ENCODE measurements at regions not wholly inside any gene's neighbourhood (a gene's known extent, or its start where the extent isn't known, plus 50 kb on each side); places are given as distances from the start of the nearest gene placed in this dataset.
"Not testable (repeated sequence)": the region's sequence is repeated elsewhere in the genome, so short reads cannot be mapped to it uniquely, and the experiment has no call there.

DNA sequence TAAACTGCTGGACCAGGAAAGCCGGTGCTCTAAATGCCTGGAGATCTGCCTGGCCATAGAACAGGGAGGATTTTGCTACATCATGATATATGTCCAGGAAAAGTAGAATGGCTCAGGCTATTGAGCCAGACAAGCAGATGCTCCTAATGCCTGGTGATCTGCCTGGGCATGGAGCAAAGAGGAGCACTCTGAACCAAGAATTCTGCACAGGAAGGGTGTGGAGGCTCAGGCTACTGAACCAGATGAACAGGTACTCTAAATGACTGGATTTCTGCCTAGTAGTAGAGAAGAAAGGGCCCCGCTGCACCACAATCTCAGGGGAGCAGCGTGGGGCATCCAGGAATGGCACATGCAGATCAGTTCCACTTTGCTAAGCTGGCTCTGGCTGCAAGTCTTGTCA lies 607.9 kb downstream of the ANKRD50 start:
- no peak for DNase-seq (ENCODE audit: low read depth in 3 of 3)

DNA sequence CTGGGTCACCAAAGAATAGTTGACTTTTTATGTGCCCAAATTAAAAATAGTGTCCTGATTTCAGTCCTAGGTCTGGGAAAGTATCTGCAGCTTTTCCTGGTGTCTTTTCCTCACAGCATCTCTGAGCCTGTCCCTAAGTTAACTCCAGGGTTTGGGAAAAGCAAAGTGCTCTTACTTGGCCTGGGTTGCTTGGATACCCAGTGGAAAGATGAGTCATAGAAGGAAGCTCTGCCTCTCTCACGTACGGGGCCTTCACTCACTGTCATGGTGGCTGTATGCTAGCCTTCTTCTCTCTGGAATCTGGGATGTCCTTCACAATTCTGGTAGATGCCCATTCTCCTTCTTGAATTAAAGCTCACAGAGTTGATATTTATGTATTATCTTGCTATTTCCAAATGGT lies 607.3 kb downstream of the ANKRD50 start:
- DNase-seq (ENCODE audit: low read depth in 3 of 3) = no peak

DNA sequence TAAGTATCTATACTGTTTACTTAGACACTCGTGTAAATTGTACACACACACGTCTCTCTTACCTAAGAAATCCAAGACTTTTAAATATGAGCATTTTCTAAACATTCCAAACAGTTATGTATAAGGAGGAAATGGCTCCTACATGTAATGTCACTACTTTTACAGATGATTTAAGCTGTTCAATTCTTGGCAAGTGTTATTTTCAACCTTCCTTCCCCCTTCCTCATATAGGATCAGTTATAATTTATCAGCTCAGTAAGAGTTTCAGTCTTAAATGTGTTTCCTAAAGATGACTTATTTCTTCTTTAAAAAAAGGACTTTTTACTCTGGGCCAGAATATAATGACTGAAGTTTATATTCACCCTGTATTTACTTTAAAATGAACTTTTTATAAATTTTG lies 601.1 kb downstream of the ANKRD50 start:
- DNase-seq (ENCODE audit: low read depth in 3 of 3) = no peak

DNA sequence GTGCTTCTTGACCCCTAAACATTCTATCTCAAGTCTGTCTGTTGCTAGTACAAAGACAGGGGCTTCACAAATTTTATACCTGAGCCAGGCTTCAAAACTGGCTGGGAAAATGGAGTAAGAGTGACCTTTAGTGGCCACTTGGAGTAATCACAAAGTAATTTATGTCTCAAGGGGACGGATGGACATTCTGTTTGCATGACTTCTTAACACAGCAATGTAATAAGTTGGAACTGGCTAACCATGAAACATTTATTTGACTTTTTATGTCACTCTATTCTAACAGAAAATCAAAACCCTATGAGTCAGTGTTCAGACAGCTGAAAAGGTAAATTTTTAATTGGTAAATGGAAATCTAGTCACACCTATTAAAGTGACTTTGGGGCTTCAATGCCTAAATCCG lies 600.6 kb downstream of the ANKRD50 start:
- DNase-seq (ENCODE audit: low read depth in 3 of 3) = no peak

DNA sequence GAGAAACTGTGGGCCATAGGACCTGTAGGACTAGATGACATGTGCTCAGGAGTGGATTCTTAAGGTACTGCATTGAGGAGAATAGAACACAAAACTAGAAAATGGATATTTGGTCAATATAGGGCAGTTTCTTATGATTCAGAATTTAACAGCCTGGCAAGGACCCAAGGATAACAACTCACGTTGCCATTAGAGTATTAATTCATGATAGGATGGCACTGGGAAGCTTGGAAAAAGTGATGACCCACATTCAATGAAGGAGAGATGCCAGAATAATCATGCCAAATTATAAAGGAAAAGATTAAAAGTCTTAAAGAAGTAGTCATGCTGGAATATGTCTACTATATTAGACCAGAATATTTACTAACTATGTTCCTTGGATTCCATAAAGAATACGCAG lies 594.5 kb downstream of the ANKRD50 start:
- DNase-seq (ENCODE audit: low read depth in 3 of 3) = no peak

DNA sequence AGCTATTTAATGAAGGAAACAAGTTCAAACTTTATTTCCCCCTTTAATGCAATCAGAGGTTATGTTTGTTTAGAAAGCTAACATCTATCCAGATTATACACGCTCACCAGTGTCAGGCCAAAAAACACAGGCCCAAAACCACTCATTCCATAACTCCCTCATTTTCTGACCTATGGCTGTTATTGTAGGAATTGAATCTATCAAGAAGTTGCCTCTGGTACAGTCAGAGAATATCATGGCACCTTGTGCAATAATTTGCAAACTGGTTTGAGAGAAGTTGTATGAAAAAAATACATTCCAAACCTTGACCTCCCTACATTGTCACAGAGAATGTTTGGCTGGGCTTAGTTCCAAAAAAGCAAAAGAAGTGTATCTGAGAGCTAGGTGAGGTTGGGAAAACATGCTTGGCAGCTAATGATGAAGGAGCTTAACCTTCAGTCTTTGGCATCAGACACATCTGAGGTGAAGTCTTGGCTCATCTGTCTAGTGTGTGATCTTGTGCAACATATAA lies 591.0 kb downstream of the ANKRD50 start:
- DNase-seq (ENCODE audit: low read depth in 3 of 3) = no peak

DNA sequence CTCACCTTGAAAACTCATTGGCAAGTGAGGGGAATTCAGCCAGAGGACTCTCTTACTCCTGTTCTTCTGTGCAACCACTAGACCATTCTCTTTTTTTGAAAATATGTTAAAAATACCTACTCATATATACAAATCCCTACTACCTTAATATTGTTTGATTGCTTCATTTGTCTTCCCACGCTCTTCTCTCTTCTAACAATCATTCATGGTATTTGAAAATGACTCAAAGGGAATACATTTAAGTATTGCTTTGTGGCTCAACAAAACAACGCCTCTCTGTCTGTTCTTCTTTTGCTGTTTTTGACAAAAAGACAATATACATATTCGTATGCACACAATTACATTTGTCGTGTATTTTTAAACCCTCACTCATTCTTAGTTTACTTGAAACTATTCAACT lies 589.4 kb downstream of the ANKRD50 start:
- DNase-seq (ENCODE audit: low read depth in 3 of 3) = no peak

DNA sequence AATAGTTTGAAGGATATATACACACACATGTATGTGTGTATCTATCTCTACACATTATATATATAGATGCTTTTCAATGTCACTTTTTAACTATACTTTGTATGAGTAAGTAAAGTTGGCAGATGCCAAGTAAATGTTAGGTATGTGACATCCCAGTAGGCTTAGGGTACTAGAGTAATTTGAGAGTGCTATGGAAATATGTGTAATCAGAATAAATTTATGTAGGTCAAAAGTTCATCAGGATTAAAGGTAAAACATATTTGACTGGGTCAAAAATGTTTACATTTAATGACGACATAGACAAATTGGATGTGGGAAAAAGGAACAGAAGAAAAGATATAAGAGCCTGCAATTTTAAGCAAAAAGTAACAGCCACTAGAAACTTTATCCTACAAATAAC lies 588.8 kb downstream of the ANKRD50 start:
- DNase-seq (ENCODE audit: low read depth in 3 of 3) = no peak

DNA sequence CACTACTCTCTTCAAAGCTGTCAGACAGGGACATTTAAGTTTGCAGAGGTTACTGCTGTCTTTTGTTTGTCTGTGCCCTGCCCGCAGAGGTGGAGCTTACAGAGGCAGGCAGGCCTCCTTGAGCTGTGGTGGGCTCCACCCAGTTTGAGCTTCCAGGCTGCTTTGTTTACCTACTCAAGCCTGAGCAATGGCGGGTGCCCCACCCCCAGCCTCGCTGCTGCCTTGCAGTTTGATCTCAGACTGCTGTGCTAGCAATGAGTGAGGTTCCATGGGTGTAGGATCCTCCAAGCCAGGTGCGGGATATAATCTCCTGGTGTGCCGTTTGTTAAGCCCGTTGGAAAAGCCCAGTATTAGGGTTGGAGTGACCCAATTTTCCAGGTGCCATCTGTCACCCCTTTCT lies 581.2 kb downstream of the ANKRD50 start:
- not testable (repeated sequence) for DNase-seq (ENCODE audit: low read depth in 3 of 3)

DNA sequence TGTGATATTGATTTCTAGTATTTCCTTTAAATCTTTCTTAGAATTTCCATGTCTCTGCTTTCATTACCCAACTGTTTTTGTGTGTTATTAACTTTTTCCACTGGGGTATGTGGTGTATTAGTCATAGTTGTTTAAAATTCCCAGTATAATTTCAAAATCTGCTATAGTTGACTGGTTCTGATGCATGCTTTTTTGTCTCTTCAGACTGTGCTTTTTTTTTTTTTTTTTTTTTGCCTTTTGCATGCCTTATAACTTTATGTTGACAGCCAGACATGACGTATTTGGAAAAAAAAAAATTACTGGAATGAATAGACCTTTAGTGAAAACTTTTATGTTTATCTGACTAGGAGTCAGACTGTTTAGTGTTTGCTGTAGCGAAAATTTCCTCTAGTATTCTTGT lies 580.4 kb downstream of the ANKRD50 start:
- no peak for DNase-seq (ENCODE audit: low read depth in 3 of 3)

DNA sequence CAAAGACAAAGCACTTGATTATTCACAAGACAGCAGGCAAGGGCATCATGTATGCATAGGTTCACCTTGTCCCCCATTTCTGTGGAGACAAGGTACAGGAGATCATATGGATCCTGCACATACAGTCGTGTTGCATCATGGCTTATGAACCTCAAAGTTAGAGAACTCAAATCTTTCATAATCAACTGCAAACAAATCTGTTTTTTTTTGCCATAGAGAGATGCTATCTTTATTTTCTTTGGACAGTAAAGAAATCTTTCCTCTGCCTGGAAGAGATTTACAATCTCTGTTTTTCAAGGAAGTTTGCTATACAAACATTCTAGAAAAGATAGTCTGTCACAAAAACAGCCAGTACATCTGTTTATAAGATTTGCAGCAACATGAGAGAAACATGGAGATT lies 578.8 kb downstream of the ANKRD50 start:
- no peak for DNase-seq (ENCODE audit: low read depth in 3 of 3)

DNA sequence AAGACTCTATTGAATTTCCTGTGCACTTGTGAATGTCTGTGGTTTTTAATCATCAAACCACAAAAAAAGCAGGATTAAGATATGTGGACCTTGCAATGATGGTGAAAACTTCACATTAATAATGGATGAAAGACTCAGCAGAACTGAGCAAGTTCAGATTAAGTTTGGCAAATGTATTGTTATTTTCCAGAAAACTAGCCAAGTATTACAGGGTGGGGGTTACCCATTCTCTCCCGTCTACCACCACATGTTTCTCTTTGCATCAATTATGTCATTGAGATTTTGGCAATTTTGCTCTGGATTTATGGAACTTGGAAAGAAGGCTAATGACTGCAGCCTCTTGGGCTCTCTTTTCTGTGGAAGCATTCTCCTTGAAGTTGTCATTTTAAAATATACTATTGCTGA lies 577.1 kb downstream of the ANKRD50 start:
- no peak for DNase-seq (ENCODE audit: low read depth in 3 of 3)

DNA sequence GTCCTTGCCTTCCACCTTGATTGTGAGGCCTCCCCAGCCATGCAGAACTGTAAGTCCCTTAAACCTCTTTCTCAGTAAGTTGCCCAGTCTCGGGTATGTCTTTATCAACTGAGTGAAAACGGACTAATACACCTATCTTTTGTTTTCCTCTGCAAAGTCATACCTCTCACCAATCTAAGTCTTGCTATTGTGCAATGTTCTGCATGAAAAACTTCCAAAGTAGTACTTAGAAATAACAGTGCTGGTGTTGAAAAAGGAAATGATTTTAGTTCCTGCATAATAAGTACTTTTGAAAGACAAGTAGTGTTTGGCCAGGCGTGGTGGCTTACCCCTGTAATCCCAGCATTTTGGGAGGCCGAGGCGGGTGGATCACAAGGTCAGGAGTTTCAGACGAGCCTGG lies 573.5 kb downstream of the ANKRD50 start:
- no peak for DNase-seq (ENCODE audit: low read depth in 3 of 3)

DNA sequence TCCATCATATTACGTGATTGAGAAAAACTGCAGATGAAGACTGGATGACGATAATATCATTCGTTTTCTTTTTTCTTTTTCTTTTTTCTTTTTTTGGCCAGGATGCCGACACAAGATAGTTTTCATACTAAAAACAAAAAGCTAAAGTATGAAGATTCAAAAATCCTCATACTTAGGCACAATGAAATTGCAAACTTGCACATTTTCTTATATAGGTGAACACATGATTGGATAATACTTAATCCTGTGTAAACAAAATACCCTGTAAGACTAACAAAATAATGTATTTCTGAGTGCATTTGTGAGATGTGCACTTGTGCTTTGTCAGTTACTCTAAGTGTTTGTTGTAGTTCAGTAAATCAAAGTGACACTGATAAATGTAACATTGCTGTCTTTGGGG lies 568.9 kb downstream of the ANKRD50 start:
- no peak for DNase-seq (ENCODE audit: low read depth in 3 of 3)

DNA sequence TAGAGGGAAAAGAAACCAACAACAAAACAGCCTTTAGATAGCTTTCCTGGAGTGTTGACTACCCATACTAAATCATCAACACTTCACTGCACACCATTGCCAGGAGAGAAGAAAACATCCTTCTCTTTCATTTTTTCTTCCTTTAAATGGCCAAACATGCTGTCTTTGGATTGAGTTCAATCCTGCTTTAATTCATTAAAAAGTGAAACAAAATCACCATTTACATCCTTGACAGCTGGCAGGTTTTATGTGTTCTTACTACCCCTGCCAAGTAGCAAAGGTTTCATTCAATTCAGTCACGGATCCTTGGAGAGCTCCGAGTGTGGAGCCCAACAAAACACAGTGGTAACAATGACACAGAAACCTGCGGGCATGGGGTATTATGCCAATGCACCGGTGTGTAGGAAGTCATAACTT lies 568.3 kb downstream of the ANKRD50 start:
- DNase-seq (ENCODE audit: low read depth in 3 of 3) = no peak

DNA sequence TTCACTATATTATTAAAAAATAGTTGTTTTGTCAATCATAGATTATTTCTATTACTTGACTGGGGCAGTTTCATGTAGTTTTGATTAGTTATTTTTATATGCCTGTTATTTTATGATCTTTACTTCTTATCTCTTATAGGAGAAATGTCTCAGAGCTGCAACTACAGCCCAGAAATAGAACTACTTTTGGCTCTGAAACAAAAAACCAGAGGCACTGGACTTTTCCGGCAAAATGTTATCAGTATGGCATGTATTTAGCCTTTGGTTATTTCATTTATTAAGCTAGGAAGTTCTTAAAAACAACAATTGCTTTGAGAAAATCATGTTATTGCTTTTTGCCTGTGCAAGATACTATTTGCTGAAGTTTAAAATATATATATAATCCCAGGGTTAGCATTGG lies 566.5 kb downstream of the ANKRD50 start:
- no peak for DNase-seq (ENCODE audit: low read depth in 3 of 3)

DNA sequence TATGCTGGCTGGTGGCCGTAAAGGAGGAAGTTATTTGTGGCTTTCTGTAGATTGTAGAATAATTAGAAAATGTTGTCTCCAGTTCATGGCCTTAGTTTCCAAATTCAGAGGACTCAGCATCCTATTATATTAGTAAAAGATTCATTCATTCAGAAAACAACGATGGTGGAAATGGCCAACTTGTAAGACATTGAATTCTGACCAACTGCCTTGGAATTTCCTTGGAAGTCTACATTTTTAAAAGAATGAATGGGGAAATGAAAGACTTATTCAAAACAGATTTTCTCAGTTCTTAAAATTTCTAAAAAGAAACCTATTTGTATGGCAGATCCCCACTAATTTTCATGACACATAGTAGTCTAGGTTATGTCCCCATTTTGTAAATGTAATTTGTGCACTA lies 561.5 kb downstream of the ANKRD50 start:
- DNase-seq (ENCODE audit: low read depth in 3 of 3) = no peak

DNA sequence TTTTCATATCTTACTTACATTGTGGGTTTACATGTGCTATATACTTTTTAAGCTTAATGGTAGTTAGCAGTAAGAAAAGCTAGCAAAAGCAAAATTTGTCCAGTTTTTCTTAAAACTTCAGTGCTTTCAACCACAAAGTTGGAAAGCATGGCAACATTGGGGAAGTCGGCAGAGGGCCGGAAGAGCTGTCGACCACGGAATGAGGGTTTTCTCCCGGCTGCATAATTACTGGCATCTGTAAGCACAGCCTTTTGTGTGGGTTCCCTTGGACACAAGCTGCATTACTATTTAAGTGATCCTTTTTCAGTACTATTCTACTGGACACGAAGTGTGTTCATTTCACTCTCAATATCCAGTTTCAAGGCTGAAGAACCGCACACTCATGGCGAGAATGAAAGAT lies 560.4 kb downstream of the ANKRD50 start:
- DNase-seq (ENCODE audit: low read depth in 3 of 3) = no peak

DNA sequence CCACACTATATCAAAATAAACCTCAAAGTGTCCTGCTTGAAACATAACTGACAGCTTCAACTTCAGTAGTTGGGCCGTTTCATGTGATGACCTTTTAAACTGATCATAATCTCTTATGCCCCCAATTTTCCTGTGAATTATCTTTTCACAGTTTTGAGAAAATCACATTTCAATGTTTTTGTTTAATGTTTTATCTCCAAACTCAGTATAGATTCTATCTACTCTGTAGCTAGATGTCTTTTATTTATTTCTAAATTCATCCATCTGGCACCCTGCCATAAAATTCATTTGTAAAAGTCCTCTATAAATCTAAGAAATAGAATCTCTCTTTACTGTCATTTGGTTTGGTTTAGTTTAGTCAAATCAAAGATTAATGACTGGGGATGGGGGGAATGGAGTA lies 557.3 kb downstream of the ANKRD50 start:
- DNase-seq (ENCODE audit: low read depth in 3 of 3) = no peak

DNA sequence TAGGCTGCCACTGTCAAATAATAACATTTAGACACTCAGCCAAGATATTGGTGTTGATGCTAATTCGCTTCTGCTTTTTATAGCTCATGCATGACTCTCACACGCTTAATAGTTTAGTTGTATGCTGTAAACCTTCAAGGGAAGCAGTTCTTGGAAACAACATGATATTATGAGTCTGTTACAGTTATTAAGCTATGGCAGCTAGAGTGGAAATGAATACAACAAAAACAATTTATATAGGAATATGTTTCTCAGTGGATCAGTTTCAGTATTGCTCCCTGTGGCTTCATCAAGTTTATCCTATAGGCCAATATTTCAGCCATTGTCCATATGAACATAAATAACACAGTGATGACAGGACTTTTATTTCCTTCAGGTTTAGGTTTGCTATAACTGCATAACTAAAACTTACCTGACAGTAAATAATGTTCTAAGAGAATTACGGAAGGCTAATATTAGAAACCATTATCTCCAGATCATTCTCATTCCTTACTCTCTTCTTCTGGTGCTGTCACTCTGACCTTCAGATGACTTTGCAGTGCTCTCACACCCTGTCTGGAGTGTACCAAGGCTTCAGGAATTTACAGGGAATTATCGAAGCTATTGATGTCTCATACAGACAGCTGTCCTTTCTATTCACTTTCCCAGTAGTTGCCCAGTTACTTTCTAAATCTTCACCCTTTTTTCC lies 555.0 kb downstream of the ANKRD50 start:
- DNase-seq (ENCODE audit: low read depth in 3 of 3) = no peak

DNA sequence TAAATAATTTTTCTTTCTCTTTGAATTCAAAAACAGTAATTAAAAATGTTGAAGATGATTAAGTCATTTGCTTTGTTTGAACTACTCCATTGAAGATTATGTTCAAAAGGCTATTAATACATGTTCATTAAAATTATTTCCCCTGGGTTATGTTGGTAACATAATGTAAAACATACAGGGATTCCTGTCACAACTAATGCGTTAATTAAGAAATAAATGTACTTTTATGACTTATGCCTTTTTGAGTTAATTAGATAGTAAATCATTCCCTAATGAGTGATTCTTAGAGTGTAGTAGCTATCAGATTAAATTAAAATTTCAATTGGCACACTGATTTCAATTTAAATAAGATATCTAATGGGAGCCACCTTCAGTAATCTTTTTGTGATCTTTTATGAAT lies 549.1 kb downstream of the ANKRD50 start:
- DNase-seq (ENCODE audit: low read depth in 3 of 3) = no peak

DNA sequence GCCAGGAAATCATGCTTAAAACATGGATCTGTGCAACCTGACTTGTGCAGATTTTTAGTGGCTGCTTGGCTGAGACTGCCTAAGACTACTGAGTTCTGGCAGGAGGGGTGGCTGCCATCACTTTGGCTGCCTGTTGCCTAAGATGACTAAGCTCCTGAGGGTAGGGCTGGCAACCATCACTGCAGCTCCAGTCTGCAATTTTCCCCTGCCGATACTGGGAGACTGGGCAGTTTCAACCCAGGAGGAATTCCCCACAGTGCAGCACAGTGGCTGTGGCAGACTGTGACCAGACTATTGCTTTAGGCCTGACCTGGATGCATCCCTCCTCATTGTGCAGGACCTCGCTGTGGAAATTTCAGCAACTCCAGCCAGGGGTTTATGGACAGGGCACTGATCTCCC lies 544.9 kb downstream of the ANKRD50 start:
- DNase-seq (ENCODE audit: low read depth in 3 of 3) = no peak

DNA sequence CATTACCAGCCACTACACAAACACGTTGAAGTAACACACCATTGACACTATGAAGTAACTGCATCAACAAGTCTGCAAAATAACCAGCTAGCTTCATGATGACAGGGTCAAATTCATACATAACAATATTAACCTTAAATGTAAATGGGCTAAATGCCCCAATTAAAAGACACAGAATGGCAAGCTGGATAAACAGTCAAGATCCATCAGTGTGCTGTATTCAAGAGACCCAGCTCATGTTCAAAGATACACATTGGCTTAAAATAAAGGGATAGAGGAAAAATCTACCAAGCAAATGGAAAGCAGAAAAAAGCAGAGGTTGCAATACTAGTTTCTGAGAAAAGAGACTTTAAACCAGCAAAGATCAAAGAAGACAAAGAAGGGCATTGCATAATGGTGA lies 543.0 kb downstream of the ANKRD50 start:
- DNase-seq (ENCODE audit: low read depth in 3 of 3) = not testable (repeated sequence)

DNA sequence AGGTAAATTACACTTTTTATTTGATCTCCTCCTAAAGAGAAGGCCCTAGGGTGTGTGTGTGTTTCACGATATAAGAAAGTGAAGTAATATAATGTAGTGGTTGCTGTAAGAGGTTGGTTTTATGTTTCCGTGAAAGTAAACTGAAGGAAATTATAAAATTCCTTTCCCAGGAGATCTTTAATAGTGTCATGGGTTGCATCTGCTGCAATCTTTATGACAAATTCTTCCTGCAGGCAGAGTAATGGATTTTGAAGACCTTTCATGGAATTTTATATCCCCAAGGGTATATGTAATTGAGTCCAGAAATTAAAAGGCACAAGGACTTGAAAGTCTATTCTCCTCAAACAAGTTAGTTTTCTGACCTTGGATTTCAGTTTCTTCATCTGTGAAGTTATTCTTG lies 538.6 kb downstream of the ANKRD50 start:
- no peak for DNase-seq (ENCODE audit: low read depth in 3 of 3)

Data from stimulated activated CD4-positive, alpha-beta T cell treated with anti-CD3 and anti-CD28 coated beads, TNF-alpha, amount 100 ng/mL, for 48 hours (primary cell).